HG02938 (cell line): ENCODE measurements at regions not wholly inside any gene's neighbourhood (a gene's known extent, or its start where the extent isn't known, plus 50 kb on each side); places are given as distances from the start of the nearest gene placed in this dataset.

ENCODE experiments used
- ATAC-seq: cut with Tn5 transposase; IDR thresholded peaks from one replicate; pipeline ENCODE4 v1.9.1; 2021; ENCODE audit warnings: mild to moderate bottlenecking, moderate library complexity; ENCODE audit not compliant: unreplicated experiment

- no peak for ATAC-seq
These were observed 92.7 kb upstream of the AKR1E2 start for GRCh38 chr10:4733150-4733842.

- no peak for ATAC-seq
These were observed 95.0 kb upstream of the AKR1E2 start for GRCh38 chr10:4730998-4731397.

- ATAC-seq: no peak
These were observed 99.9 kb upstream of the AKR1E2 start for GRCh38 chr10:4725917-4726606.

- ATAC-seq: no peak
These were observed 102.1 kb upstream of the AKR1E2 start for GRCh38 chr10:4723860-4724259.

GRCh38 chr10:4721999-4722753 is 103.8 kb upstream of the AKR1E2 start:
- no peak for ATAC-seq

- no peak for ATAC-seq
These were observed 105.5 kb upstream of the AKR1E2 start for GRCh38 chr10:4720463-4720862.

- ATAC-seq: no peak
These were observed 106.3 kb upstream of the AKR1E2 start for GRCh38 chr10:4719671-4720070.

GRCh38 chr10:4719036-4719435 is 107.0 kb upstream of the AKR1E2 start:
- ATAC-seq: no peak

- ATAC-seq: no peak
These were observed 107.5 kb upstream of the AKR1E2 start for GRCh38 chr10:4718544-4718943.

GRCh38 chr10:4717670-4718069 is 108.3 kb upstream of the AKR1E2 start:
- ATAC-seq: no peak

- ATAC-seq: no peak
These were observed 115.1 kb upstream of the AKR1E2 start for GRCh38 chr10:4710858-4711257.

GRCh38 chr10:4708123-4708759 is 117.8 kb upstream of the AKR1E2 start:
- no peak for ATAC-seq

- no peak for ATAC-seq
These were observed 118.8 kb upstream of the AKR1E2 start for GRCh38 chr10:4707221-4707620.

GRCh38 chr10:4704034-4704545 is 121.9 kb upstream of the AKR1E2 start:
- ATAC-seq: no peak

- no peak for ATAC-seq
These were observed 125.0 kb upstream of the AKR1E2 start for GRCh38 chr10:4701016-4701415.

- ATAC-seq: no peak
These were observed 125.9 kb upstream of the AKR1E2 start for GRCh38 chr10:4699950-4700730.

- ATAC-seq: no peak
These were observed 127.9 kb upstream of the AKR1E2 start for GRCh38 chr10:4698075-4698474.

- no peak for ATAC-seq
These were observed 129.8 kb upstream of the AKR1E2 start for GRCh38 chr10:4696186-4696585.

- ATAC-seq: no peak
These were observed 132.0 kb upstream of the AKR1E2 start for GRCh38 chr10:4693967-4694366.

- ATAC-seq: no peak
These were observed 133.8 kb upstream of the AKR1E2 start for GRCh38 chr10:4692206-4692605.
